SKM-1 (cell line): ENCODE measurements at regions not wholly inside any gene's neighbourhood (a gene's known extent, or its start where the extent isn't known, plus 50 kb on each side); places are given as distances from the start of the nearest gene placed in this dataset.
"Not testable (repeated sequence)": the region's sequence is repeated elsewhere in the genome, so short reads cannot be mapped to it uniquely, and the experiment has no call there.

Experiments used
- DNase-seq: peaks from one replicate; lab custom pipeline; 2025; ENCODE audit not compliant: unreplicated experiment; lab: John Stamatoyannopoulos, UW

DNA sequence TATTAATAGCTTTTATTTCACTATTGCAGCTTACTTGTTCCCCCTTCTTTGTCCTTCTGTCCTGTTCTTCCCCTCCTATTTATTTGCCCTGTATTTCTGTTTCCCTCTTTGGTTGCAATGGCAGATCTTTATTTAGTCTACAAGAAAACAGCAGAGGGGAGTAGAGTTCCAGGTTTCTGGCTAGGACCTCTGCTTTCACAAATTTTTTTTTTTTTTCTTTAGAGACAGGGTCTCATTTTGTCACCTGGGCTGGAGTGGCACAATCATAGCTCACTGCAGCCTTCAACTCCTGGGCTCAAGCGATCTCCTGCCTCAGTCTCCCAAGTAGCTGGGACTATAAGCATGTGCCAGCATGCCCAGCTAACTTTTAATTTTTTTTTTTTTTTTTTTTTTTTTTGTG lies 188.1 kb upstream of the SPRED2 start:
- no peak for DNase-seq

DNA sequence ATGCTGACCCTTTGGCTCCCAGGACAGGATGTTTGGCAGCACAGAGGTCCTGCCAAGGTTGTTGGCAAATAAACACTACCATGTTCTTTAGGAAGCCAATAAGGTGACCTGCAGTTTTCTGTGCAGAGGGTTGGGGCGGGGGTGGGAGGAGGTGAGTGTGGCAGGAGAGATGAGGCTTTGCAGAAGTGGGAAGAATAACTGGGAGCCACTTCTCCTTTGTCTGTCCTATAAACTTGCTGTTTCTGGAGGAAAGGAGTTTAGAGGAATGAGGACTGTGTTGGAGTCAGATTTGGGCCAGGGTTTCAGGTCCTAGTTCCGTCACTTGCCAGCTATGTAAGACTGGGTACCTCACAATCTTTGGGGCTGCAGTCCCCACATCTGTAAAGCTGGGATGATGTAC lies 187.6 kb upstream of the SPRED2 start:
- no peak for DNase-seq

DNA sequence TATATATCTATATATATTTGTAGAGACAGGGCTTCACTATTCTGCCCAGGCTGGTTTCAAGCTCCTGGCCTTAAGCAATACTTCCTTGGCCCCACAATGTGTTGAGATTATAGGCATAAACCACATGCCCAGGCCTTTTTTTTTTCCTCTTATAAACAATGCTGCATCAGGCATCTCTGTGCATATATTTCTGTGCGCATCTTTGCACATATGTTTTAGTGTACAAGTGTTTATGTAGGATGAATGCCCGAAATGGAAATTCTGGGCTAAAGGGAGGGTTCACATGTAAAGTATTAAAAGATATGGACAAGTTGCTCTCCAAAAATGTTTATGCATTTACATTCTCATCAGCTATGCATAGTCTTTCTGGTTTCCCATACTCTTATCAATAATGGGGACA lies 183.2 kb upstream of the SPRED2 start:
- DNase-seq: no peak

DNA sequence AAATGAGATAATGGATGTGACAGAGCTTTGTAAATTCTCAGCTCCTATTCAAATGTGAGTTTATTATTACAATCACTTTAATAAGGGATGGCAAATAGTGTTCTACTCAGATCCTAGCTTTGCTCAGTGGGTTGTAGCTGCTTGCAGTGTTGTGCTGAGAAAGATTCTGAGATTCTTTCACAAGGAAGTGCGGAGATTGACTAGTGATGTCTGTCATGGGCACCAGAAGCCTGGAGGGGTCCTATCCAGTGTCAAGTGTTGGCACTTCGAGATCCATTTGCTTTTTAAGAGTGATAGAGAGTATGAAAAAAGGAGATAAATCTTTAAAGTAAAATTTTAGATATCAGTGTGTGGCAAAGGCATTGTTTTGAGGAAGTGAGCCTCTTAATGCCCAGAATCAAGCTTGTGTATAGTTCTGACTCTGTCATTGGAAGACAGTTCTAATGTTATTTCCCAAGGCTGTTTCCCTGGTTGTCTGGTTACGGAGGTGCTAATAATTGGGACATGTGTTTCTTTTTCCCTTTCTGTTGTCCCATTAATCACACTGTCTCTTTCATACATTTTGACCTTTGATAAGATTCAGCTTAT lies 181.7 kb upstream of the SPRED2 start:
- no peak for DNase-seq

DNA sequence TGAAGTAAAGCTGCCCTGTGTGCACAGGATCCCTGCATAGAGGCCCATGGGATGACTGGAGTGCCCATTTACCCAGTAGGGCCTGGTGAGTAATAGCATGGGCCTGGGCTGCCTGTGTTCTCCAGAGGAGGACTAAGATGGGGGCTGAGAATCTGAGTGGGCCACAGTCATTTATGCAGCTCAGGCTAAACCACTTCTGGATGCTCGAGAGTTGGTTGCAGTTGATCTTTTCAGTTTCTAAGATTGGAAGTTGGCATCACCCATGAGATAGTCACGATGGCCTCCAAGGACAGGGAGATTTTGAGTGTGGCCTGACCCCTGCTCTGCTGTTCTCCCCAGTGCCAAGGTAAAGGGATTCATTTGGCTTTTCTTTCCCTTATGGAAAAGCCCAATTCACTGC lies 179.1 kb upstream of the SPRED2 start:
- no peak for DNase-seq

DNA sequence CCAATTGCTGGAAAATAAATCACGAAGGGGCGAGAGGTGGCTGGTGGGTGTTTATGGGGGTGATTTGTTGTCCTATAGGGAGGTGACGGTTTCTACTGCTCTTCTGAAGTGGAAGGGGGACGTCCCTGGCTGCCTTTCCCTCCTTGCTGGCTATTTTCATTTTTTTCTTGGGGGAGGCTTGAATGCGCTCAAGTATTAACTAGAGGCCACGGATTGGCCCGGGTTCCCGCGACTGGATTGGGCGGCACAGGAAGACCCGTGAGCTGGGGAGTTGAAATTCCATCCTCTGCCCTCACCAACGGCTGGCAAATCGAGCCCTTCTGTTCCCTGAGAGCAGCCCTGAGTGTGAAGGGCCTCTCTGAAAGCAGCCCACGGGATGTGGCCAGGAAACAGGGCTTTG lies 176.5 kb upstream of the SPRED2 start:
- DNase-seq: no peak

DNA sequence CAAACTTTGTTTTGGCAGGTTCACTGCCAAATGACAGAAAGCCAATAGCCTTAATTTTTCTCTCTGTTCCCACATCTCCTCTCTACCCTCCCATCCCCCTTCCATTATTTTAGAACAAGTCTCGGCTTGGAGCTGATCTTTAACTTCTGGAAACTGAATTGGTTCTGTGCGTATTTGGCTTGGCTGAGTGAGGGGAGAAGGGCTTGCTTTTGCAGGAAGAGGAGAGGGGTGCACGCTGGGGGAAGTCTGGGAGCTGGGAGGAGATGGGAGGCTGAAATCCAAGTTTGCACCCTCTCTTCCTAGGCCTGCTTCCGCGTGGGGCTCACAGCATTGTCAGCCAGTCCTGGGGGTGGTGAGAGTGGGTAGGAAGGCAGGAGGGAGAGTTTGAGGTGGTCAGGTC lies 176.1 kb upstream of the SPRED2 start:
- no peak for DNase-seq

DNA sequence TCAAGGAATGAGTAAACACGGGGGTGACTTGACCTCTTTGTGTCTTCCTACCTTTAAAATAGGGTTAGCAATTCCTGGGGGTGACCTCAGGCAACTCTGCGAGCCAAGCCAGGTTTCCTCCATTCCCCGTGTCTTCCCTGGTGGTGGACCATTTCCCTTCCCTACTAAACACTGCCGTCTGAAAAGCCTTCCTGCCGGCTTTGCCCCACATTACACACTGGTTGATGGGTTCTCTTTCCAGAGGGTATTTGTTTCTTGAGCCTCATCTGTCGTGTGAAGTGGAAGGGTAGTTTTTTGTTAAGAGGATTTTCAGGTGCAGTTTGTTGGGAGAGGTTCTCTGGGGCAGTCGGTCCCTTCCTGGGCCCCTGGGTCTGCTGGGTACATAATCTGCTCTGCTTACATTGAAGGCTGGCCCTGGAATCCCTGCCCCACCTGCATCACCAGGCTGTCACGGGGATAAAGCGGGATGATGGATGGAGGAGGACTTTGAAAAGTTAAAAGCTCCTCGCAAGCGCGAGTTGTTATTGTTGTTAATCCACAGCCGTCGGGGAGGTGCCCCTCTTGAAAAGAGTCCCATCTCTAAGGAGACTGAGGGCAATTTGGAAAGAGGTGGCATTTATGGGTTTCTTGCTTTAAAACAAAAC lies 175.4 kb upstream of the SPRED2 start:
- DNase-seq: no peak

DNA sequence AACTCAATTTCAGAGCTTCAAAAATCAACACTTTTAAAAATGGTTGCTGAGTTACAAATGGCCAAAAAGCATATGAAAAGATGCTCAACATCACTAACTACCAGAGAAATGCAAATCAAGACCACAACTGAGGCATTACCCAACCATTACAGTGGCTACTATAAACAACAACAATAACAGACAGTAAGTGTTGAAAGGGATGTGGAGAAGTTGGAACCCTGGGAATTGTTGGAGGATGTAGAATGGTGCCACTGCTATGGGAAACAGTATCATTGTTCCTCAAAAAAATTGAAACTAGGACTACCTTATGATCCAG lies 173.3 kb upstream of the SPRED2 start:
- no peak for DNase-seq

DNA sequence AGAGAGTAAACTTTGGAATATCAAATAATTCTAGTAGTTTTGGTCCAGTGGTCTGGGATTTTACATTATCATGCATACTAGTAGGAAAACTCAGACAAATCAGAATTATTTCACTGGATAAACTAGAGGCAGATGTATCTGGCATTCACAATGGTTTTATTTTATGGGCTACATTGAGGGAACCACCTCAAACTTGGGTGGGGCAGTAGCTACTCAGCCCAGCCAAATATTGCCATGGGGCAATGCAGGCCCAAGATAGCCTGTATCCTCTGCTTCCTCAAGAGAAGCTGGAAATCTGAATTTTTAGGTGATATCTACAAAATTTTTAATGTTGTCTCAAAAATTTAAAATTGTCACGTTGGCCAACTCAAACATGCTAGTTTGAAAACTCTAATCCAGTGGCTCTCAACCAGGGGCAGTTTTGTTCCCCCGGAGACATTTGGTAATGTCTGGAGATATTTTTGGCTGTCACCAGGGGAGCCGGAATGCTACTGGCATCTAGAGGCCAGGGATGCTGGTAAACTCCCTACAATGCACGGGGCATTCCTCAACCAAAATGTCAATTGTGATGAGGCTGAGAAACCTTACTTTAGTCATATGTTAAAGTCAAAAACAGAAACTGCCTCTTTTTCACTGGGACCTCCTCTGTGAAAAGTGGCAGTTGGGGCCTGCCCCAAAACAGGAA lies 172.8 kb upstream of the SPRED2 start:
- no peak for DNase-seq

DNA sequence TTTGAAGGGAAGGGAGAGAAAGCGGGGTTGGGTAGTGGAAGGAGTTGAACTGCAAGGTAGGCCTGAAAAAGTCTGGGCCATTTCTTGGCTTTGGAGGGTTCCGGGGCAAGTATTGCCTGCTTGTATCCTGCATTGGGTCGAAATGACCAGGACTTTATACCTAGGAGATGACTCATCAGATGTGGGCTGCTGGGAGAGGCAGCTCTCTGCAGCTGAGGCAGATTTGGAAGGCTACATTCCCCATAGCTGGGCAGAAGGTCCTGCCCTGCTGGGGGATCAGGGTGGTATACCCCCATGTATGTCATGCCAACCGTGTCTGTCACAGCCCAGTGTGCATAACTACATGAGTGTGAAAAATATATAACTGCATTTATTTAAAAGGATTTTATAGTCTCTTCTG lies 171.8 kb upstream of the SPRED2 start:
- no peak for DNase-seq

DNA sequence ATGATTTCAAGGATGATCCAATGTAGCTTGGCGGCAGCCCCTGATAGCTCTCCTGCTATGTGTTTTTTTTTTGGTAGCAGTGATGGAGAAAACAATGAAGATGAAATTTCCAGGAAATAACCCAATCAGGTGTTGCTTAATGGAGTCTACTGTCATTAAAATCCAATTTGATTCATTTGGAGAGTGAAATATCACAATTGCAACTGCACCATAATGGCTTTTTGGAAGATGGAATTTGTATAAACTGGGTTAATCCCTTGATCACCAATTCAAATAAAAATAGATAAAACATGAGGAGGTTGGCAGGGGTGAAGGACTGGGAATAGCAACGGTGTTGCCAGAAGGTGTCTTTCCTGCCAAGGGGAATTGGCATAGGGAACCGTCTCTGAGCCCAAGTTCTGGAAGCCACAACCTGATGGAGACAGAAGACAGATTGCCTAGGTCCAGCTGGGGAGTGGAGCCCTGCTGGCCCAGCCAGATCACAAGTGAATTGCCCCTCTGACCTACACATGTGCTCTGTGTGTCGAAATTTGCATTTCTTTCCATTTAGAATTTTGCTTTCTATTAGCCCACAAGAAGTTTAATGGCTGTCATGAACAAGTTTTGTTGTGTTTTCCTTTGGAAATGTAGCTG lies 170.3 kb upstream of the SPRED2 start:
- no peak for DNase-seq

DNA sequence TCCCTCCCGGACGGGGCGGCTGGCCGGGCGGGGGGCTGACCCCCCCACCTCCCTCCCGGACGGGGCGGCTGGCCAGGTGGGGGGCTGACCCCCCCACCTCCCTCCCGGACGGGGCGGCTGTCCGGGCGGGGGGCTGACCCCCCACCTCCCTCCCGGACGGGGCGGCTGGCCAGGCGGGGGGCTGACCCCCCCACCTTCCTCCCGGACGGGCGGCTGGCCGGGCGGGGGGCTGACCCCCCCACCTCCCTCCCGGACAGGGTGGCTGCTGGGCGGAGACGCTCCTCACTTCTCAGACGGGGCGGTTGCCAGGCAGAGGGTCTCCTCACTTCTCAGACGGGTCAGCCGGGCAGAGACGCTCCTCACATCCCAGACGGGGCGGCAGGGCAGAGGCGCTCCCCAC lies 168.5 kb upstream of the SPRED2 start:
- DNase-seq: not testable (repeated sequence)

DNA sequence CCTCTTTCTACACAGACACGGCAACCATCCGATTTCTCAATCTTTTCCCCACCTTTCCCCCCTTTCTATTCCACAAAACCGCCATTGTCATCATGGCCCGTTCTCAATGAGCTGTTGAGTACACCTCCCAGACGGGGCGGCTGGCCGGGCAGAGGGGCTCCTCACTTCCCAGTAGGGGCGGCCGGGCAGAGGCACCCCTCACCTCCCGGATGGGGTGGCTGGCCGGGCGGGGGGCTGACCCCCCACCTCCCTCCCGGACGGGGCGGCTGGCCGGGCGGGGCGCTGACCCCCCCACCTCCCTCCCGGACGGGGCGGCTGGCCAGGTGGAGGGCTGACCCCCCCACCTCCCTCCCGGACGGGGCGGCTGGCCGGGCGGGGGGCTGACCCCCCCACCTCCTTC lies 168.0 kb upstream of the SPRED2 start:
- DNase-seq: not testable (repeated sequence)

DNA sequence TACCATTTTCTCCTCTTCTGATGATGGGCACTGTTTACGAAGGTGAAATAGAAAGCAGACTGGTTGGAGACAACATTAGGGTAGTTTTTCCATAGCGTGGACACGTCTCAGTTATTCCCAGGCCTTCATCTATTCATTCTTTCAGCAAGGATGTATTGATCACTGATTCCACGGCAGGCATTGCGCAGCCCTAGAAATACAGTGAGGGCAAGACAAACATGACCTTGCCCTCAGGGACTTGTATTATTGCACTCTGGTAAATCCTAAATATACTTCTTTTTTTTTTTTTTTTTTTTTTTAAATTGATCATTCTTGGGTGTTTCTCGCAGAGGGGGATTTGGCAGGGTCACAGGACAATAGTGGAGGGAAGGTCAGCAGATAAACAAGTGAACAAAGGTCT lies 167.3 kb upstream of the SPRED2 start:
- DNase-seq: no peak

DNA sequence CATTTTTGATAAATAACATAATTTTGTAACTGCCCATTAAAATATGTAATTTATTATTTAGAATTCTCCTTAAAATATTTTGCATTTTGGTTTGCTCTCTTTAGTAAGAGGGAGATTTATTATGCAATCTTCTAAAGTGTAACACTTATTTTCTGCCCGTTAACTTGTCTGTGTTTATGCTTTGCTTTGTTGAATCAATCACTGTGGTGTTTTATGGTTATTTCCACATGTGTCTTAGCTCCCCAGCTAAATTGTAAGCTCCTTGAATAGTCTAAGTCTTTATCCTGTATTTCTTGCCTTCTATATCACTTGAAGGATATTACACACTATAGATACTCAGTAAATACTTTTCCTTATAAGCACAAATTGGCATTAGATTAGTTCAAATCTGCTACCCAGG lies 166.6 kb upstream of the SPRED2 start:
- DNase-seq: no peak

DNA sequence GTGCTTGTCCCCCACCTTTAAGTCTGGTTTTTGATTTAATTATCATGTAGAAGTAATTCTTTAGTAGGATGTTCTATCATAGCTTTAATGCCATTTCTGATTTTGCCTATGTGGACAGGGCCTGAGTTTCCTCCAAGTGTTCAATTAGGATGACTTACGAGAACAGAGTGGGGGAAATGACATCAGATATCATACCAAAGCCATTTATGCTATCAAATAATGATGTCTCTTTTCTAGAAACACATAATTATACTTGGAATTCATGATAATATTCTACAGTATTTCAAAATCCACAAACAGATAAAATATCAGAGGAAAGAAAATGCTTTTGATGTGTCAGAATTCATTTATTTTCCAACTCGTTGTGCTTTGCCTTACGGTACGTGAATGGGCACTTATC lies 165.9 kb upstream of the SPRED2 start:
- DNase-seq: no peak

DNA sequence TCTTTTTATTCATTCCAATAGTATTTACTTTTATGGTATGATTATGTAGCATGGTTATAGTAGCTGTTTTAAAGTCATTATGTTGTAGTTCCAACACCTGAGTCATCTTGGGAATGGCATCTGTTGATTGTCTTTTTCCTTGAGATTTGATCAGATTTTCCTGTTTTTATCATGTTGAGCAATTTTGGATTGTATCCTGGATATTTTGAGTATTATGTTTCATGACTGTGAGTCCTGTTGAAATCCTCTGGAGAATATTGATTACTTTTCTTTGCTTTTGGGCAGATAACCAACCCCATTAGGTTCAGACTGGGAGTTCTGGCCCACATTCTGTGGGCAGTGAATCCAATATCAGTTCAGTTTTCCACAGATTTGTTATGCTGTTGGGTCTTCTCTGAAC lies 163.2 kb upstream of the SPRED2 start:
- DNase-seq: no peak

DNA sequence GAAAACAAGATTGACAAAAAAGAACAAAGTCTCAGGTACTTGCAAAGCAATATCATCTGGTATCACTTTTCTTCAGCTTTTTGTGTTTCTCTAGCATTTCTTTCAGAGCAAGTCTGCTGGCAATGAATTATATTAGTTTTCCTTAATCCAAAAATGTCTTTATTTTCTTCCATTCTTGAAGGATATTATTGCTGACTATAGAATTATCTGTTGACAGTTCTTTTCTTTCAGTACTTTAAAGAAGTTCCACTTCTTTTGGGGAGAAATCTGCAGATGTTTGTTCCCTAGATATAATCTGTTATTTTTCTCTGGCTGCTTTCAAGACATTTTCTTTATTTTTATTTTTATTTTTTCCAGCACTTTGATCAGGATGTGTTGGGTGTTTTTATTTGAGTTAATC lies 161.8 kb upstream of the SPRED2 start:
- DNase-seq: no peak

DNA sequence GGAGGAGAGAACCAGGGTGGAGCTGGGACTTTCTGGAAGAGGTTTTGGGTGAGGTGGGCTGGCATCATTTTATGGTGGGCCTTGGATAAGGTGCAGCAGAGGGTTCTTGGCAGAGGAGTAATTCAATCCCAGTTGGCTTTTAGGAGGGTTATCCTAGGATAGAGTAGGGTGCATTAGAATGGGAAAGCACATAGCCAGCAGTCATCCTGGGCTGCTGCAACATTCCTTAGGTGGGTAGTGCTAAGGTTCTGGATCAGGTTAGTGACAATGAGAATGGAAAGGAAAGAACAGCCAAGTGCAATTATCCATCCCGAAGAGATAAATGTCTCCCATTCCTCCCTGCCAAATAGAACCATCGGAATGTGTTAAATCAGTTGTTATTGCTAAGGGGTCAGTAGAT lies 157.3 kb upstream of the SPRED2 start:
- DNase-seq: no peak

DNA sequence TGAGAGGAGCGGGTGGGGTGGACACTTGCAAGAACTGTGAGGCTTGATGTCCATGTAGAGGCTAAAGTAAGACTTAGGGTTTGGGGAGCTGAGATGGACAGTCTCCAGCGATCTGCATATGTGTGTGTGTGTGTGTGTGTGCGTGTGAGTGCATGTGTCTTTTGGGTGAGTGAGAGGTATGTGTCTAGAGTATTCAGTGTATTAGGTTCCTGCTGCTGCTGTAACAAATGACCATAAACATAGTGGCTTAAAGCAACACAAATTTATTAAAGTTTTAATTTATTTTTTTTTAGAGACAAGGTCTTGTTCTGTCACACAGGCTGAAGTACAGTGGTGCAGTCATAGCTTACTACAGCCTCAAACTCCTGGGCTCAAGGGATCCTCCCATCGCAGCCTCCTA lies 155.4 kb upstream of the SPRED2 start:
- DNase-seq: no peak

DNA sequence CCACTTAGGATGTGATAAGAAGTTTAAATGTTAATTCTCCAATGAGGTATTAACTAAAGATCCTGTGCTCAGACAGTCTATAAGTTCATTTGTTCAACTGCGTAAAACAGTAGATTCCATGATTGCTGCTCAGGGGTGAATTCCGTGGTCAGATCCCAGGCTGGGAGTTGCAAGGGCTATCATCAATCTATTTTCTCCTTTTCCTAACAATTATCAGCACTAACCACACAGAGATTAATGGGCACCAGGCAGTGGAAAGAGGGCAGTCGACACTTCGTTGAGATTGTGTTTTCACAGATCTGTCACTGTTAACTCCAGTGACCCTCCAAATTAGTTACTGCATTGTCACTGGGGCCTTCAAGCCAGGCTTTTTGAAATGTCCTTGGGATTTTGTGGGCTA lies 154.1 kb upstream of the SPRED2 start:
- no peak for DNase-seq

DNA sequence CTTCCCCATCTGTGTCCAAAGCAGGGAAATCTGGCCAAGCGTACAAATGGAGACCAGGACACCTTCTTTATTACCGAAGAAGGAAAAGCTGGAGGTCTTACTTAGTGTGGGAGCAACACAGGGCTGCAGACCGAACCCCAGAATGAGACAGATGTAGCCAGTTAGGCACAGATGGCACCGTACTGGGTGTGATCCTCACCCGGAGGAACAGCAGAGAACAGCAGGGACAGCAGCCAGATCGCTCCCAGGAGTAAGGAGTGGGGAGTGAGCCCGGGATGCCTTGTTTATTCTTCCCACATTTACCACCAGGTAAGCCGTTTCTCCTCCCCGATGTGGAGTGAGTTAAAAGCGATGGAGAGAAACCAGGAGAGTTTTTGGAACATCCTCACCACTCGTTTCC lies 150.7 kb upstream of the SPRED2 start:
- no peak for DNase-seq
